Esophagus muscularis mucosa (tissue), 3 donors: ENCODE measurements at regions not wholly inside any gene's neighbourhood (a gene's known extent, or its start where the extent isn't known, plus 50 kb on each side); places are given as distances from the start of the nearest gene placed in this dataset.

Experiments used
- CTCF ChIP-seq, 3 experiments: fragments of 200-600 bp in 2 of 3; fragments of 450-650 bp in 1 of 3; sonication (generic) in 2 of 3; IDR thresholded peaks; one replicate each; pipeline ENCODE4 v1.5.1; 2017 to 2019; ENCODE audit warnings: antibody characterized with exemption in 3 of 3, mild to moderate bottlenecking in 2 of 3, moderate library complexity in 1 of 3
- POLR2A ChIP-seq: fragments of 450-650 bp; IDR thresholded peaks from one replicate; pipeline ENCODE4 v1.6.1; 2017; ENCODE audit warnings: antibody characterized with exemption, moderate library complexity, mild to moderate bottlenecking, low read depth

DNA sequence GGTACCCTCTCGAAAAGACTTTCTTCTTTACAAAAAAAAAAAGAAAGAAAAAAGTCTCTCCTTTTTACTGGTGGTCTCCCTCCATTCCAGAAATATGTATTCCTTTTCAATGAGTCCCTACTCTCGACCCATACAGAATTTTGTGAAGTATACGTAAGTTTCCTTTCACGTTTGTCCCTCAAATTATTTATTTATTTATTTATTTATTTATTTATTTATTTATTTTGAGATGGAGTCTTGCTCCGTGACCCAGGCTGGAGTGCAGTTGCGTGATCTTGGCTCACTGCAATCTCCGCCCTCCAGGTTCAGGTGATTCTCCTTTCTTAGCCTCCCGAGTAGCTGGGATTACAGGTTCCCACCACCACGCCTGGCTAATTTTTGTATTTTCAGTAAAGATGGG, 429.2 kb upstream of the AR start:
- TF ChIP-seq POLR2A (no peak), CTCF (IDR thresholded peaks at IDR 0.05) (no peak)
